ENCODE measurements at regions not wholly inside any gene's neighbourhood (a gene's known extent, or its start where the extent isn't known, plus 50 kb on each side); places are given as distances from the start of the nearest gene placed in this dataset.
"Not testable (repeated sequence)": the region's sequence is repeated elsewhere in the genome, so short reads cannot be mapped to it uniquely, and the experiment has no call there.

DNA sequence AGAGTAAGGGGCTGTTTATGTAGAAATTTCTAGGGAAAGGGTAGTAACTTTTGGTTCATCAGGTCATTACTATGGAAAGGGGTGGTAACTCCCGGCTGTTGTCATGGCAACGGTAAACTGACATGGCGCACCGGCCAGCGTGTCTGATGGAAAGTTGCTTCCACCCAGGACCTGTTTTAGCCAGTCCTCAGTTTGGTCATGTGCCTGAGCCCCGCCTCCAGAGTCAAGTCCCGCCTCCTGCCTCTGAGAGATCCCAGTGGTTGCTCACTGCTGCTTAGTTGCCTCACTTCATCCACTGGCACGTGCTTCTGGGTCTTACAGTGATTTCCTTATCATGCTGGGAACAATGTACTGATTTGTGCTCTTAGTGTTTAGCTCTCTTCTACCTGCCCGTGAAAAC, 455.2 kb upstream of the ZNF507 start:
- POLR2A ChIA-PET (ENCODE audit: low non-redundant PET): no interaction called here
- no peak overlapping the region for H3K27ac ChIP-seq
- no peak for DNase-seq (ENCODE audit: low spot score)
- CTCF ChIA-PET: no interaction called here
- TF ChIP-seq, protein P1, sequence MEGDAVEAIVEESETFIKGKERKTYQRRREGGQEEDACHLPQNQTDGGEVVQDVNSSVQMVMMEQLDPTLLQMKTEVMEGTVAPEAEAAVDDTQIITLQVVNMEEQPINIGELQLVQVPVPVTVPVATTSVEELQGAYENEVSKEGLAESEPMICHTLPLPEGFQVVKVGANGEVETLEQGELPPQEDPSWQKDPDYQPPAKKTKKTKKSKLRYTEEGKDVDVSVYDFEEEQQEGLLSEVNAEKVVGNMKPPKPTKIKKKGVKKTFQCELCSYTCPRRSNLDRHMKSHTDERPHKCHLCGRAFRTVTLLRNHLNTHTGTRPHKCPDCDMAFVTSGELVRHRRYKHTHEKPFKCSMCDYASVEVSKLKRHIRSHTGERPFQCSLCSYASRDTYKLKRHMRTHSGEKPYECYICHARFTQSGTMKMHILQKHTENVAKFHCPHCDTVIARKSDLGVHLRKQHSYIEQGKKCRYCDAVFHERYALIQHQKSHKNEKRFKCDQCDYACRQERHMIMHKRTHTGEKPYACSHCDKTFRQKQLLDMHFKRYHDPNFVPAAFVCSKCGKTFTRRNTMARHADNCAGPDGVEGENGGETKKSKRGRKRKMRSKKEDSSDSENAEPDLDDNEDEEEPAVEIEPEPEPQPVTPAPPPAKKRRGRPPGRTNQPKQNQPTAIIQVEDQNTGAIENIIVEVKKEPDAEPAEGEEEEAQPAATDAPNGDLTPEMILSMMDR (conservative IDR thresholded peaks at IDR 0.05; ENCODE audit: low read depth): no peak

GRCh38 chr19:31892060-31892459, 453.4 kb upstream of the ZNF507 start:
- TF ChIP-seq, protein P1 (conservative IDR thresholded peaks at IDR 0.05; ENCODE audit: low read depth): no peak
- CTCF ChIA-PET: no interaction called here
- POLR2A ChIA-PET (ENCODE audit: low non-redundant PET): no interaction called here
- H3K27ac ChIP-seq: no peak overlapping the region
- DNase-seq (ENCODE audit: low spot score): no peak

DNA sequence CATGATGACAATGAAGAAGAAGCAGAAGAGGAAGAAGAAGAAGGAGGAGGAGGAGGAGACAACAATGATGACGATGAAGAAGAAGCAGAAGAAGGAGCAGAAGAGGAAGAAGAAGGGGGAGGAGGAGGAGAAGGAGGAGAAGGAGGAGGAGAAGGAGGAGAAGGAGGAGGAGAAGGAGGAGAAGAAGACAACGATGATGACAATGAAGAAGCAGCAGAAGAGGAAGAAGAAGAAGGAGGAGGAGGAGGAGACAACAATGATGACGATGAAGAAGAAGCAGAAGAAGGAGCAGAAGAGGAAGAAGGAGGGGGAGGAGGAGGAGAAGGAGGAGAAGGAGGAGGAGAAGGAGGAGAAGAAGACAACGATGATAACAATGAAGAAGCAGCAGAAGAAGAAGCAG, 451.9 kb upstream of the ZNF507 start:
- H3K27ac ChIP-seq; CTCF ChIA-PET; DNase-seq (ENCODE audit: low spot score); POLR2A ChIA-PET (ENCODE audit: low non-redundant PET): not testable (repeated sequence)

- ChIA-PET CTCF (no interaction called here), POLR2A (ENCODE audit: low non-redundant PET) (no interaction called here)
- DNase-seq (ENCODE audit: low spot score): no peak
- TF ChIP-seq, protein P1 (conservative IDR thresholded peaks at IDR 0.05; ENCODE audit: low read depth): no peak
- H3K27ac ChIP-seq: no peak overlapping the region
Observed at GRCh38 chr19:31894451-31894850, 451.0 kb upstream of the ZNF507 start.

DNA sequence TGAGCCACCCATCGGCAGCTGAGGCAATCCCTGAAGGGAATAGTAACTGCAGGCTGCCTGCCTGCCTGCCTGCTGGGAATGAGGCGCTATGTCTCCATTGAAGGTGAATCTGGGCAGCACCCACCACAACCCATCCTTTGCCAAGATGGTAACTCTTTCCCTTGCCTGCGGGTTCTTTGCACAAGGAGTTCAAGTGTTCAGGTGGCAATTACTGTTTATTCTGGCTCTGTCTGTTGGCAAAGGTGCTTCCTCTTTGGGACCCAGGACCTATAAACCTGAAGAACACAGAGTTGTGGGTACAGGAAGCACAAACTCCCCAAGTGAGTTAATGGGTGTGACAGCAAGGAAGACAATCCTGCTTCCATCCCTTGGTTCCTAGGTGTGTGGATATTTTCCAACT, 448.1 kb upstream of the ZNF507 start:
- TF ChIP-seq, protein P1 (conservative IDR thresholded peaks at IDR 0.05; ENCODE audit: low read depth): no peak
- no peak overlapping the region for H3K27ac ChIP-seq
- ChIA-PET POLR2A (ENCODE audit: low non-redundant PET) (no interaction called here), CTCF (no interaction called here)
- DNase-seq (ENCODE audit: low spot score): no peak

- DNase-seq (ENCODE audit: low spot score): no peak
- no peak overlapping the region for H3K27ac ChIP-seq
- TF ChIP-seq, protein P1 (conservative IDR thresholded peaks at IDR 0.05; ENCODE audit: low read depth): no peak
- POLR2A ChIA-PET (ENCODE audit: low non-redundant PET): no interaction called here
- CTCF ChIA-PET: no interaction called here
Observed at GRCh38 chr19:31900991-31901390, 444.4 kb upstream of the ZNF507 start.

DNA sequence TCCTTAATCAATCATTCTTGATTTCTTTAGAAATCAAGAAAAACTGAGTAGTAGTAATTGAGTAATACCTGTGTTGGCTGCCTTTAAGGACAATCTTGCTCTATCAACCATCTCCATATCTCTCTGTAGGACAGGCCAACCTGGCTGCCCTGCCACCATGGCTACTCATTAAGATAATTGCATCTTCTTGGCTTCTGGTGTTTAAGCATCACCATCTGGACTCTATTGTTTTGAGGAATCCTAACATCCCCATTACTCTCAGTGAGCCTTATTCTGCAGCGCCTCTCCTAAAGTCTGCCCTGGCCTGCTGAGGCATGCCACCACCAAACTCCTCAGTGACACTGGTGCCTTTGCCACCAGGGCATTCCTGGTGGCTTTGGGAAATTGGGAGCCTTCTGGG, 442.6 kb upstream of the ZNF507 start:
- TF ChIP-seq, protein P1 (conservative IDR thresholded peaks at IDR 0.05; ENCODE audit: low read depth): no peak
- CTCF ChIA-PET: no interaction called here
- no peak for DNase-seq (ENCODE audit: low spot score)
- POLR2A ChIA-PET (ENCODE audit: low non-redundant PET): no interaction called here
- no peak overlapping the region for H3K27ac ChIP-seq
